Neural cell (in vitro differentiated cells): ENCODE measurements at regions not wholly inside any gene's neighbourhood (a gene's known extent, or its start where the extent isn't known, plus 50 kb on each side); places are given as distances from the start of the nearest gene placed in this dataset.
"Not testable (repeated sequence)": the region's sequence is repeated elsewhere in the genome, so short reads cannot be mapped to it uniquely, and the experiment has no call there.

Experiments used
- H2AFZ ChIP-seq: fragments of 200-600, 300-800 bp; sonication (generic), shearing (Covaris generic); 2 replicates; pipeline ENCODE4 v1.6.0; 2014; ENCODE audit warnings: low read depth, mild to moderate bottlenecking, antibody characterized with exemption, low read length, moderate library complexity
- H3F3A ChIP-seq: fragments of 200-600 bp; shearing (Covaris generic); 2 replicates; pipeline ENCODE4 v1.6.1; 2016; ENCODE audit warnings: mild to moderate bottlenecking, moderate library complexity, mixed read lengths, antibody characterized with exemption, low read length; ENCODE audit not compliant: insufficient read depth, poor library complexity, severe bottlenecking
- H3K27ac ChIP-seq: fragments of 200-600, 300-800 bp; sonication (generic), shearing (Covaris generic); 2 replicates; pipeline ENCODE4 v1.5.1; 2014; ENCODE audit warnings: mild to moderate bottlenecking, low read length, moderate library complexity
- H3K27me3 ChIP-seq: fragments of 300-800, 200-600 bp; sonication (generic), shearing (Covaris generic); 2 replicates; pipeline ENCODE4 v1.6.0; 2014; ENCODE audit warnings: mild to moderate bottlenecking, low read depth, low read length, moderate library complexity; ENCODE audit not compliant: insufficient read depth
- H3K36me3 ChIP-seq: fragments of 300-800, 200-600 bp; sonication (generic), shearing (Covaris generic); 2 replicates; pipeline ENCODE4 v1.5.1; 2014; ENCODE audit warnings: mild to moderate bottlenecking, antibody characterized with exemption, low read length, moderate library complexity; ENCODE audit not compliant: insufficient read depth
- H3K4me2 ChIP-seq: fragments of 300-800, 200-600 bp; sonication (generic), shearing (Covaris generic); 2 replicates; pipeline ENCODE4 v1.6.0; 2014; ENCODE audit warnings: mild to moderate bottlenecking, low read length
- H3K4me3 ChIP-seq: fragments of 300-800, 200-600 bp; sonication (generic), shearing (Covaris generic); 2 replicates; pipeline ENCODE4 v1.5.1; 2014; ENCODE audit warnings: mild to moderate bottlenecking, low read length, moderate library complexity
- H3K79me2 ChIP-seq: fragments of 200-600 bp; shearing (Covaris generic); replicated peaks from 2 replicates; pipeline ENCODE4 v1.6.0; 2014; ENCODE audit warnings: mild to moderate bottlenecking, low read length, moderate library complexity; ENCODE audit not compliant: insufficient read depth
- H3K9ac ChIP-seq: fragments of 300-800, 200-600 bp; sonication (generic), shearing (Covaris generic); 2 replicates; pipeline ENCODE4 v1.6.1; 2016; ENCODE audit warnings: mild to moderate bottlenecking, low read length, mixed read lengths
- H3K9me2 ChIP-seq: fragments of 200-600 bp; shearing (Covaris generic); 2 replicates; pipeline ENCODE4 v1.6.1; 2016; ENCODE audit warnings: mild to moderate bottlenecking, low read length, mixed read lengths; ENCODE audit not compliant: insufficient read depth
- H3K9me3 ChIP-seq: fragments of 200-600, 300-800 bp; sonication (generic), shearing (Covaris generic); 2 replicates; pipeline ENCODE4 v1.6.1; 2016; ENCODE audit warnings: mild to moderate bottlenecking, mixed run types, low read length, moderate library complexity, mixed read lengths
- H4K20me1 ChIP-seq: fragments of 200-600 bp; shearing (Covaris generic); 2 replicates; pipeline ENCODE4 v1.6.1; 2016; ENCODE audit warnings: mild to moderate bottlenecking, mixed run types; ENCODE audit not compliant: insufficient read depth
- CTCF ChIP-seq: fragments of 450-650 bp; IDR thresholded peaks from 2 replicates; pipeline ENCODE4 v1.5.1; 2014; ENCODE audit warnings: antibody characterized with exemption, mild to moderate bottlenecking, moderate library complexity; ENCODE audit not compliant: poor library complexity, severe bottlenecking
- EP300 ChIP-seq: fragments of 450-650 bp; conservative IDR thresholded peaks from 2 replicates; pipeline ENCODE4 v1.6.1; 2014; ENCODE audit warnings: antibody characterized with exemption, mild to moderate bottlenecking, moderate library complexity; ENCODE audit not compliant: poor library complexity, severe bottlenecking
- EZH2 ChIP-seq: fragments of 200-600, 300-800 bp; shearing (Covaris generic), sonication (generic); IDR thresholded peaks from 2 replicates; pipeline ENCODE4 v1.6.1; 2014; ENCODE audit warnings: antibody characterized with exemption, low read length, borderline replicate concordance, mild to moderate bottlenecking; ENCODE audit not compliant: insufficient read depth, poor library complexity, severe bottlenecking
- MXI1 ChIP-seq: fragments of 450-650 bp; conservative IDR thresholded peaks from 2 replicates; pipeline ENCODE4 v1.6.1; 2014; ENCODE audit warnings: antibody characterized with exemption, mild to moderate bottlenecking; ENCODE audit not compliant: poor library complexity, severe bottlenecking
- POLR2AphosphoS5 ChIP-seq: IDR thresholded peaks from 2 replicates; pipeline ENCODE4 v1.6.1; 2012
- RAD21 ChIP-seq: fragments of 450-650 bp; conservative IDR thresholded peaks from 2 replicates; pipeline ENCODE4 v1.6.1; 2014; ENCODE audit warnings: antibody characterized with exemption, mild to moderate bottlenecking, moderate library complexity
- SMC3 ChIP-seq: fragments of 450-650 bp; conservative IDR thresholded peaks from 2 replicates; pipeline ENCODE4 v1.6.1; 2014; ENCODE audit warnings: antibody characterized with exemption, mild to moderate bottlenecking, moderate library complexity; ENCODE audit not compliant: poor library complexity
- TAF1 ChIP-seq: IDR thresholded peaks from 2 replicates; pipeline ENCODE4 v1.6.1; 2012; ENCODE audit warnings: low read depth
- TF ChIP-seq, protein P1 (sequence below): IDR thresholded peaks from 2 replicates; pipeline ENCODE4 v1.6.1; 2012; ENCODE audit warnings: borderline replicate concordance

GRCh38 chr5:135153661-135154060 lies 119.6 kb upstream of the PITX1 start:
- TF ChIP-seq MXI1 = no peak
- TF ChIP-seq RAD21 = no peak
- no peak for TF ChIP-seq CTCF
- TF ChIP-seq, protein P1, sequence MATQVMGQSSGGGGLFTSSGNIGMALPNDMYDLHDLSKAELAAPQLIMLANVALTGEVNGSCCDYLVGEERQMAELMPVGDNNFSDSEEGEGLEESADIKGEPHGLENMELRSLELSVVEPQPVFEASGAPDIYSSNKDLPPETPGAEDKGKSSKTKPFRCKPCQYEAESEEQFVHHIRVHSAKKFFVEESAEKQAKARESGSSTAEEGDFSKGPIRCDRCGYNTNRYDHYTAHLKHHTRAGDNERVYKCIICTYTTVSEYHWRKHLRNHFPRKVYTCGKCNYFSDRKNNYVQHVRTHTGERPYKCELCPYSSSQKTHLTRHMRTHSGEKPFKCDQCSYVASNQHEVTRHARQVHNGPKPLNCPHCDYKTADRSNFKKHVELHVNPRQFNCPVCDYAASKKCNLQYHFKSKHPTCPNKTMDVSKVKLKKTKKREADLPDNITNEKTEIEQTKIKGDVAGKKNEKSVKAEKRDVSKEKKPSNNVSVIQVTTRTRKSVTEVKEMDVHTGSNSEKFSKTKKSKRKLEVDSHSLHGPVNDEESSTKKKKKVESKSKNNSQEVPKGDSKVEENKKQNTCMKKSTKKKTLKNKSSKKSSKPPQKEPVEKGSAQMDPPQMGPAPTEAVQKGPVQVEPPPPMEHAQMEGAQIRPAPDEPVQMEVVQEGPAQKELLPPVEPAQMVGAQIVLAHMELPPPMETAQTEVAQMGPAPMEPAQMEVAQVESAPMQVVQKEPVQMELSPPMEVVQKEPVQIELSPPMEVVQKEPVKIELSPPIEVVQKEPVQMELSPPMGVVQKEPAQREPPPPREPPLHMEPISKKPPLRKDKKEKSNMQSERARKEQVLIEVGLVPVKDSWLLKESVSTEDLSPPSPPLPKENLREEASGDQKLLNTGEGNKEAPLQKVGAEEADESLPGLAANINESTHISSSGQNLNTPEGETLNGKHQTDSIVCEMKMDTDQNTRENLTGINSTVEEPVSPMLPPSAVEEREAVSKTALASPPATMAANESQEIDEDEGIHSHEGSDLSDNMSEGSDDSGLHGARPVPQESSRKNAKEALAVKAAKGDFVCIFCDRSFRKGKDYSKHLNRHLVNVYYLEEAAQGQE = no peak
- TF ChIP-seq EZH2 = no peak
- TF ChIP-seq POLR2AphosphoS5 = no peak
- no peak for TF ChIP-seq EP300
- no peak for TF ChIP-seq TAF1
- TF ChIP-seq SMC3 = no peak
- Histone ChIP-seq H3K4me3 (no peak overlapping the region), H2AFZ (no peak overlapping the region), H3K9me2 (no peaks in the 10 kb centered on the region), H4K20me1 (no peaks in the 10 kb centered on the region), H3K27me3 (no peaks in the 10 kb centered on the region), H3F3A (no peaks in the 10 kb centered on the region), H3K36me3 (no peaks in the 10 kb centered on the region), H3K79me2 (no peaks in the 10 kb centered on the region), H3K27ac (no peak overlapping the region), H3K9me3 (no peaks in the 10 kb centered on the region), H3K9ac (no peak overlapping the region), H3K4me2 (no peak overlapping the region)

GRCh38 chr5:135153259-135153658 lies 119.2 kb upstream of the PITX1 start:
- no peaks in the 10 kb centered on the region for H3F3A ChIP-seq
- H3K36me3 ChIP-seq = no peaks in the 10 kb centered on the region
- H3K9ac ChIP-seq = no peak overlapping the region
- no peak overlapping the region for H3K4me2 ChIP-seq
- TF ChIP-seq MXI1 (no peak), RAD21 (no peak), CTCF (no peak), POLR2AphosphoS5 (no peak), SMC3 (no peak), EZH2 (no peak), EP300 (no peak), TAF1 (no peak)
- TF ChIP-seq, protein P1 = no peak
- H3K4me3 ChIP-seq = no peak overlapping the region
- no peak overlapping the region for H2AFZ ChIP-seq
- H3K27me3 ChIP-seq = no peaks in the 10 kb centered on the region
- no peaks in the 10 kb centered on the region for H3K9me3 ChIP-seq
- no peaks in the 10 kb centered on the region for H3K79me2 ChIP-seq
- H3K27ac ChIP-seq = no peak overlapping the region
- no peaks in the 10 kb centered on the region for H3K9me2 ChIP-seq
- H4K20me1 ChIP-seq = no peaks in the 10 kb centered on the region

- not testable (repeated sequence) for H3K9ac ChIP-seq, H3F3A ChIP-seq, H3K27ac ChIP-seq, H3K36me3 ChIP-seq, H2AFZ ChIP-seq, H3K79me2 ChIP-seq, H3K9me2 ChIP-seq, H3K9me3 ChIP-seq, H3K4me3 ChIP-seq, H3K27me3 ChIP-seq, H3K4me2 ChIP-seq, H4K20me1 ChIP-seq
Measured at GRCh38 chr5:135151660-135152059, 117.6 kb upstream of the PITX1 start.
